Breast epithelium (tissue), 3 donors: ENCODE measurements at regions not wholly inside any gene's neighbourhood (a gene's known extent, or its start where the extent isn't known, plus 50 kb on each side); places are given as distances from the start of the nearest gene placed in this dataset.

Experiments used
- POLR2A ChIP-seq: fragments of 450-650 bp; IDR thresholded peaks from one replicate; pipeline ENCODE4 v1.6.1; 2016; ENCODE audit warnings: antibody characterized with exemption, mild to moderate bottlenecking, moderate library complexity
- TF ChIP-seq, protein P1 (sequence below), 3 donors: fragments of 450-650 bp; IDR thresholded peaks; one replicate each; pipeline ENCODE4 v1.5.1; 2016 to 2017; ENCODE audit warnings: antibody characterized with exemption in 3 of 3, mild to moderate bottlenecking in 3 of 3, moderate library complexity in 3 of 3

DNA sequence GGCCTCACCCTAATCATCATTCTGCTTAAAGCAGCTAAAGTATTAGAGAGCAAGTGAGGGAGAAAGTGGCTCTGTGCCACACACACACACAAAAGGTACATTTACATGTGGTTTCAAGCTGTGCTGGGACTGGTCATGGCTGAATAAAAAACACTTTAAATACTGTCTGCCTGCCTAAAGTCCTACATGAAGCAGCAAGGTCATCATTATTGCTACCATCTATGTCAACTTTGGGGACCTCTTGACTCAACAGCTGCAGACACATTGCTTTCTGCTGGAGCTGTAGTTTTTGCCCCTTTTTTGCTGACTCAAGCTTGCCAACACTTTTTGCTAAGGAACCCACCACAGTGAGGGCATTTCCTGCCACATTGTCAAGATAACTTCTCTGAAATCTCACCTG lies 1237.9 kb downstream of the ROBO2 start:
- TF ChIP-seq, protein P1, sequence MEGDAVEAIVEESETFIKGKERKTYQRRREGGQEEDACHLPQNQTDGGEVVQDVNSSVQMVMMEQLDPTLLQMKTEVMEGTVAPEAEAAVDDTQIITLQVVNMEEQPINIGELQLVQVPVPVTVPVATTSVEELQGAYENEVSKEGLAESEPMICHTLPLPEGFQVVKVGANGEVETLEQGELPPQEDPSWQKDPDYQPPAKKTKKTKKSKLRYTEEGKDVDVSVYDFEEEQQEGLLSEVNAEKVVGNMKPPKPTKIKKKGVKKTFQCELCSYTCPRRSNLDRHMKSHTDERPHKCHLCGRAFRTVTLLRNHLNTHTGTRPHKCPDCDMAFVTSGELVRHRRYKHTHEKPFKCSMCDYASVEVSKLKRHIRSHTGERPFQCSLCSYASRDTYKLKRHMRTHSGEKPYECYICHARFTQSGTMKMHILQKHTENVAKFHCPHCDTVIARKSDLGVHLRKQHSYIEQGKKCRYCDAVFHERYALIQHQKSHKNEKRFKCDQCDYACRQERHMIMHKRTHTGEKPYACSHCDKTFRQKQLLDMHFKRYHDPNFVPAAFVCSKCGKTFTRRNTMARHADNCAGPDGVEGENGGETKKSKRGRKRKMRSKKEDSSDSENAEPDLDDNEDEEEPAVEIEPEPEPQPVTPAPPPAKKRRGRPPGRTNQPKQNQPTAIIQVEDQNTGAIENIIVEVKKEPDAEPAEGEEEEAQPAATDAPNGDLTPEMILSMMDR (IDR thresholded peaks at IDR 0.05), result no peak
- no peak for TF ChIP-seq POLR2A
